ENCODE measurements at regions not wholly inside any gene's neighbourhood (a gene's known extent, or its start where the extent isn't known, plus 50 kb on each side); places are given as distances from the start of the nearest gene placed in this dataset.

- no peak for DNase-seq (ENCODE audit: low spot score in 2 of 2)
- Histone ChIP-seq H3K9me3 (no peaks in the 10 kb centered on the region), H3K4me1 (no peaks in the 10 kb centered on the region), H3K27me3 (ENCODE audit: low read depth) (0 out of 2 replicates have a peak, but pooled peaks cover 10% of the 10 kb centered on the region), H3K36me3 (replicated peaks) (no peaks in the 10 kb centered on the region), H3K4me3 (no peak overlapping the region)
- in situ Hi-C loops (cut with MboI; ENCODE audit: low sequenced_read_pairs): no loop called here
Measured at GRCh38 chr14:44775248-44775647, 186.5 kb downstream of the KLHL28 start.

- no peaks in the 10 kb centered on the region for H3K9me3 ChIP-seq
- in situ Hi-C loops (cut with MboI; ENCODE audit: low sequenced_read_pairs): no loop called here
- no peaks in the 10 kb centered on the region for H3K36me3 ChIP-seq (replicated peaks)
- DNase-seq (ENCODE audit: low spot score in 2 of 2): no peak
- no peaks in the 10 kb centered on the region for H3K4me1 ChIP-seq
- H3K27me3 ChIP-seq (ENCODE audit: low read depth): 0 out of 2 replicates have a peak, but pooled peaks cover 10% of the 10 kb centered on the region
- no peak overlapping the region for H3K4me3 ChIP-seq
Measured at GRCh38 chr14:44774396-44774795, 187.4 kb downstream of the KLHL28 start.

- Histone ChIP-seq H3K4me3 (no peak overlapping the region), H3K36me3 (replicated peaks) (no peaks in the 10 kb centered on the region), H3K27me3 (ENCODE audit: low read depth) (0 out of 2 replicates have a peak, but pooled peaks cover 10% of the 10 kb centered on the region), H3K4me1 (peaks cover 9% of the 10 kb centered on the region), H3K9me3 (no peaks in the 10 kb centered on the region)
- in situ Hi-C loops (cut with MboI; ENCODE audit: low sequenced_read_pairs): no loop called here
- no peak for DNase-seq (ENCODE audit: low spot score in 2 of 2)
Measured at GRCh38 chr14:44771496-44771895, 190.3 kb downstream of the KLHL28 start.

- in situ Hi-C loops (cut with MboI; ENCODE audit: low sequenced_read_pairs): no loop called here
- Histone ChIP-seq H3K27me3 (ENCODE audit: low read depth) (0 out of 2 replicates have a peak, but pooled peaks cover 9% of the 10 kb centered on the region), H3K4me1 (peaks cover 9% of the 10 kb centered on the region), H3K4me3 (no peak overlapping the region), H3K9me3 (no peaks in the 10 kb centered on the region), H3K36me3 (replicated peaks) (no peaks in the 10 kb centered on the region)
- no peak for DNase-seq (ENCODE audit: low spot score in 2 of 2)
Measured at GRCh38 chr14:44770201-44770600, 191.5 kb downstream of the KLHL28 start.

GRCh38 chr14:44768935-44769334, 192.8 kb downstream of the KLHL28 start:
- in situ Hi-C loops (cut with MboI; ENCODE audit: low sequenced_read_pairs): no loop called here

GRCh38 chr14:44767646-44768173, 194.0 kb downstream of the KLHL28 start:
- Histone ChIP-seq H3K9me3 (no peaks in the 10 kb centered on the region), H3K4me3 (no peak overlapping the region), H3K4me1 (peaks cover 9% of the 10 kb centered on the region), H3K36me3 (replicated peaks) (no peaks in the 10 kb centered on the region), H3K27me3 (ENCODE audit: low read depth) (0 out of 2 replicates have a peak, but pooled peaks cover under 1% of the 10 kb centered on the region)
- in situ Hi-C loops (cut with MboI; ENCODE audit: low sequenced_read_pairs): no loop called here
- DNase-seq (ENCODE audit: low spot score in 2 of 2): no peak

More at GRCh38 chr14:44768935-44769334, 192.8 kb downstream of the KLHL28 start:
- Histone ChIP-seq H3K36me3 (replicated peaks) (no peaks in the 10 kb centered on the region), H3K4me3 (no peak overlapping the region), H3K27me3 (ENCODE audit: low read depth) (0 out of 2 replicates have a peak, but pooled peaks cover 2% of the 10 kb centered on the region), H3K4me1 (peaks cover 9% of the 10 kb centered on the region), H3K9me3 (no peaks in the 10 kb centered on the region)
- no peak for DNase-seq (ENCODE audit: low spot score in 2 of 2)

- Histone ChIP-seq H3K4me1 (peaks cover 9% of the 10 kb centered on the region), H3K27me3 (ENCODE audit: low read depth) (no peaks in the 10 kb centered on the region), H3K36me3 (replicated peaks) (no peaks in the 10 kb centered on the region), H3K9me3 (no peaks in the 10 kb centered on the region), H3K4me3 (no peak overlapping the region)
- no peak for DNase-seq (ENCODE audit: low spot score in 2 of 2)
- in situ Hi-C loops (cut with MboI; ENCODE audit: low sequenced_read_pairs): no loop called here
Measured at GRCh38 chr14:44766285-44766684, 195.5 kb downstream of the KLHL28 start.

GRCh38 chr14:44763356-44763755, 198.4 kb downstream of the KLHL28 start:
- no peak overlapping the region for H3K4me3 ChIP-seq
- DNase-seq (ENCODE audit: low spot score in 2 of 2): no peak
- in situ Hi-C loops (cut with MboI; ENCODE audit: low sequenced_read_pairs): no loop called here

GRCh38 chr14:44759277-44759676, 202.5 kb downstream of the KLHL28 start:
- Histone ChIP-seq H3K4me3 (no peak overlapping the region), H3K4me1 (peaks cover 7% of the 10 kb centered on the region), H3K36me3 (replicated peaks) (no peaks in the 10 kb centered on the region), H3K27me3 (ENCODE audit: low read depth) (no peaks in the 10 kb centered on the region), H3K9me3 (no peaks in the 10 kb centered on the region)
- in situ Hi-C loops (cut with MboI; ENCODE audit: low sequenced_read_pairs): no loop called here
- DNase-seq (ENCODE audit: low spot score in 2 of 2): peak; percentile 25 to 28

More at GRCh38 chr14:44763356-44763755, 198.4 kb downstream of the KLHL28 start:
- no peaks in the 10 kb centered on the region for H3K27me3 ChIP-seq (ENCODE audit: low read depth)
- H3K4me1 ChIP-seq: peaks cover 10% of the 10 kb centered on the region
- H3K9me3 ChIP-seq: no peaks in the 10 kb centered on the region
- H3K36me3 ChIP-seq (replicated peaks): no peaks in the 10 kb centered on the region

GRCh38 chr14:44756554-44756953, 205.2 kb downstream of the KLHL28 start:
- H3K27me3 ChIP-seq (ENCODE audit: low read depth): no peaks in the 10 kb centered on the region
- DNase-seq (ENCODE audit: low spot score in 2 of 2): no peak
- in situ Hi-C loops (cut with MboI; ENCODE audit: low sequenced_read_pairs): no loop called here
- no peak overlapping the region for H3K4me3 ChIP-seq
- no peaks in the 10 kb centered on the region for H3K9me3 ChIP-seq
- H3K36me3 ChIP-seq (replicated peaks): no peaks in the 10 kb centered on the region
- peaks cover 7% of the 10 kb centered on the region for H3K4me1 ChIP-seq

- H3K4me1 ChIP-seq: no peaks in the 10 kb centered on the region
- DNase-seq (ENCODE audit: low spot score in 2 of 2): no peak
- H3K27me3 ChIP-seq (ENCODE audit: low read depth): no peaks in the 10 kb centered on the region
- no peak overlapping the region for H3K4me3 ChIP-seq
- H3K9me3 ChIP-seq: no peaks in the 10 kb centered on the region
- in situ Hi-C loops (cut with MboI; ENCODE audit: low sequenced_read_pairs): no loop called here
- H3K36me3 ChIP-seq (replicated peaks): no peaks in the 10 kb centered on the region
Measured at GRCh38 chr14:44745371-44745770, 216.4 kb downstream of the KLHL28 start.

GRCh38 chr14:44742202-44742601, 219.5 kb downstream of the KLHL28 start:
- in situ Hi-C loops (cut with MboI; ENCODE audit: low sequenced_read_pairs): no loop called here
- no peaks in the 10 kb centered on the region for H3K36me3 ChIP-seq (replicated peaks)
- H3K27me3 ChIP-seq (ENCODE audit: low read depth): no peaks in the 10 kb centered on the region

GRCh38 chr14:44741431-44741830, 220.3 kb downstream of the KLHL28 start:
- no peaks in the 10 kb centered on the region for H3K9me3 ChIP-seq
- no peak overlapping the region for H3K4me3 ChIP-seq
- no peaks in the 10 kb centered on the region for H3K4me1 ChIP-seq
- H3K27me3 ChIP-seq (ENCODE audit: low read depth): no peaks in the 10 kb centered on the region
- in situ Hi-C loops (cut with MboI; ENCODE audit: low sequenced_read_pairs): no loop called here
- no peaks in the 10 kb centered on the region for H3K36me3 ChIP-seq (replicated peaks)
- DNase-seq (ENCODE audit: low spot score in 2 of 2): no peak

More at GRCh38 chr14:44742202-44742601, 219.5 kb downstream of the KLHL28 start:
- DNase-seq (ENCODE audit: low spot score in 2 of 2): no peak
- Histone ChIP-seq H3K4me1 (no peaks in the 10 kb centered on the region), H3K4me3 (no peak overlapping the region), H3K9me3 (no peaks in the 10 kb centered on the region)

- H3K4me3 ChIP-seq: no peak overlapping the region
- no peaks in the 10 kb centered on the region for H3K27me3 ChIP-seq (ENCODE audit: low read depth)
- H3K9me3 ChIP-seq: no peaks in the 10 kb centered on the region
- DNase-seq (ENCODE audit: low spot score in 2 of 2): no peak
- in situ Hi-C loops (cut with MboI; ENCODE audit: low sequenced_read_pairs): no loop called here
- H3K4me1 ChIP-seq: no peaks in the 10 kb centered on the region
- no peaks in the 10 kb centered on the region for H3K36me3 ChIP-seq (replicated peaks)
Measured at GRCh38 chr14:44736326-44736725, 225.4 kb downstream of the KLHL28 start.

- no peaks in the 10 kb centered on the region for H3K4me1 ChIP-seq
- no peaks in the 10 kb centered on the region for H3K27me3 ChIP-seq (ENCODE audit: low read depth)
- no peaks in the 10 kb centered on the region for H3K36me3 ChIP-seq (replicated peaks)
- no peaks in the 10 kb centered on the region for H3K9me3 ChIP-seq
- DNase-seq (ENCODE audit: low spot score in 2 of 2): no peak
- H3K4me3 ChIP-seq: no peak overlapping the region
- in situ Hi-C loops (cut with MboI; ENCODE audit: low sequenced_read_pairs): no loop called here
Measured at GRCh38 chr14:44732144-44732543, 225.1 kb upstream of the FSCB start.
